ENCODE measurements at regions not wholly inside any gene's neighbourhood (a gene's known extent, or its start where the extent isn't known, plus 50 kb on each side); places are given as distances from the start of the nearest gene placed in this dataset.

GRCh38 chr4:18942874-18943273 lies 921.3 kb upstream of the LCORL start:
- H3K27ac Mint-ChIP-seq = no peak overlapping the region
- H3K36me3 Mint-ChIP-seq (ENCODE audit: low read depth) = no peaks in the 10 kb centered on the region
- peaks cover 4% of the 10 kb centered on the region for H3K27me3 Mint-ChIP-seq (ENCODE audit: low read depth, poor library complexity)
- H3K4me1 Mint-ChIP-seq = peaks cover 11% of the 10 kb centered on the region
- no peak for DNase-seq
- no peak for TF ChIP-seq CTCF (IDR thresholded peaks at IDR 0.05)
- no peaks in the 10 kb centered on the region for H3K9me3 Mint-ChIP-seq
- H3K4me3 Mint-ChIP-seq = no peak overlapping the region

GRCh38 chr4:18938343-18939099 lies 917.0 kb upstream of the LCORL start:
- no peak for DNase-seq
- Mint-ChIP-seq H3K9me3 (peaks cover 5% of the 10 kb centered on the region), H3K36me3 (ENCODE audit: low read depth) (no peaks in the 10 kb centered on the region), H3K27me3 (ENCODE audit: low read depth, poor library complexity) (peaks cover 4% of the 10 kb centered on the region), H3K27ac (peak overlapping the region; percentile 50), H3K4me1 (peaks cover 28% of the 10 kb centered on the region), H3K4me3 (no peak overlapping the region)
- TF ChIP-seq CTCF (IDR thresholded peaks at IDR 0.05) = no peak

- Mint-ChIP-seq H3K9me3 (peaks cover 5% of the 10 kb centered on the region), H3K27me3 (ENCODE audit: low read depth, poor library complexity) (peaks cover 4% of the 10 kb centered on the region), H3K36me3 (ENCODE audit: low read depth) (no peaks in the 10 kb centered on the region), H3K4me3 (no peak overlapping the region), H3K4me1 (peaks cover 33% of the 10 kb centered on the region), H3K27ac (no peak overlapping the region)
- DNase-seq = no peak
- TF ChIP-seq CTCF (IDR thresholded peaks at IDR 0.05) = no peak
These were observed 916.2 kb upstream of the LCORL start for GRCh38 chr4:18937746-18938145.

- no peak for TF ChIP-seq CTCF (IDR thresholded peaks at IDR 0.05)
- Mint-ChIP-seq H3K4me1 (peaks cover 34% of the 10 kb centered on the region), H3K27me3 (ENCODE audit: low read depth, poor library complexity) (peaks cover 4% of the 10 kb centered on the region), H3K9me3 (peaks cover 5% of the 10 kb centered on the region), H3K4me3 (no peak overlapping the region), H3K36me3 (ENCODE audit: low read depth) (no peaks in the 10 kb centered on the region), H3K27ac (no peak overlapping the region)
- DNase-seq = no peak
These were observed 915.5 kb upstream of the LCORL start for GRCh38 chr4:18937080-18937479.

GRCh38 chr4:18935659-18936345 lies 914.2 kb upstream of the LCORL start:
- no peak overlapping the region for H3K4me3 Mint-ChIP-seq
- peaks cover 34% of the 10 kb centered on the region for H3K4me1 Mint-ChIP-seq
- peak; percentile 3 for DNase-seq

More at GRCh38 chr4:18935659-18936345, 914.2 kb upstream of the LCORL start:
- Mint-ChIP-seq H3K27ac (peak overlapping the region; percentile 79), H3K27me3 (ENCODE audit: low read depth, poor library complexity) (peaks cover 4% of the 10 kb centered on the region), H3K36me3 (ENCODE audit: low read depth) (no peaks in the 10 kb centered on the region), H3K9me3 (peaks cover 5% of the 10 kb centered on the region)
- no peak for TF ChIP-seq CTCF (IDR thresholded peaks at IDR 0.05)
